ENCODE measurements at regions not wholly inside any gene's neighbourhood (a gene's known extent, or its start where the extent isn't known, plus 50 kb on each side); places are given as distances from the start of the nearest gene placed in this dataset.

DNA sequence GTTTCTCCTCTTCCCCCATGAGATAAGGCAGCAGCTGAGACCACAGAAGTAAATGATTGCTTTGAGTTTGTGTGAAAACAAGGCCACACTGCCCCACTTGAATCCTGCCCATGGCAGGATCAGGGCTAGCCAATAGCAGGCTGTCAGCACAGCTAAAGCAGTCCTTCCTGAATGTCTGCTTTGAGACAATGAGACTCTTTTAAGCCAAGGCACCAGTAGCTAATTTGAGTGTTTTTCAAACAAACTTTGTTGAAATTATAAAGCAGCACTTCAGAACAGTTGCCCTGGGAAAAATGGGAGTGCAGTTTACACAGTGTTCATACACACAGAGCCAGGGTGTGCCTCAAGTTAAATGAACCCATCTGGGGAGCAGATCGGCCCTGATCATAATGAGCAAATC lies 103.5 kb upstream of the OR5AK2 start:
- no peaks in the 10 kb centered on the region for H3K36me3 ChIP-seq (ENCODE audit: control insufficient read depth in 2 of 2, extremely low read depth in 1 of 2, insufficient read depth in 2 of 2, low read length in 2 of 2)
- no peak overlapping the region for H3K4me3 ChIP-seq (ENCODE audit: control insufficient read depth in 2 of 3, extremely low read depth in 1 of 3, insufficient read depth in 2 of 3, low read depth in 1 of 3, low read length in 3 of 3)
- no peaks in the 10 kb centered on the region for H3K27me3 ChIP-seq (ENCODE audit: control insufficient read depth, extremely low read depth, insufficient read depth, low read length)
- no peaks in the 10 kb centered on the region for H3K9me3 ChIP-seq (ENCODE audit: control insufficient read depth, low read depth, low read length)
- H3K4me2 ChIP-seq (ENCODE audit: control insufficient read depth, extremely low read depth, insufficient read depth, low read depth, low read length) = no peak overlapping the region
- TF ChIP-seq EZH2 (IDR thresholded peaks at IDR 0.05; ENCODE audit: low read length) = no peak
- TF ChIP-seq, protein P1, sequence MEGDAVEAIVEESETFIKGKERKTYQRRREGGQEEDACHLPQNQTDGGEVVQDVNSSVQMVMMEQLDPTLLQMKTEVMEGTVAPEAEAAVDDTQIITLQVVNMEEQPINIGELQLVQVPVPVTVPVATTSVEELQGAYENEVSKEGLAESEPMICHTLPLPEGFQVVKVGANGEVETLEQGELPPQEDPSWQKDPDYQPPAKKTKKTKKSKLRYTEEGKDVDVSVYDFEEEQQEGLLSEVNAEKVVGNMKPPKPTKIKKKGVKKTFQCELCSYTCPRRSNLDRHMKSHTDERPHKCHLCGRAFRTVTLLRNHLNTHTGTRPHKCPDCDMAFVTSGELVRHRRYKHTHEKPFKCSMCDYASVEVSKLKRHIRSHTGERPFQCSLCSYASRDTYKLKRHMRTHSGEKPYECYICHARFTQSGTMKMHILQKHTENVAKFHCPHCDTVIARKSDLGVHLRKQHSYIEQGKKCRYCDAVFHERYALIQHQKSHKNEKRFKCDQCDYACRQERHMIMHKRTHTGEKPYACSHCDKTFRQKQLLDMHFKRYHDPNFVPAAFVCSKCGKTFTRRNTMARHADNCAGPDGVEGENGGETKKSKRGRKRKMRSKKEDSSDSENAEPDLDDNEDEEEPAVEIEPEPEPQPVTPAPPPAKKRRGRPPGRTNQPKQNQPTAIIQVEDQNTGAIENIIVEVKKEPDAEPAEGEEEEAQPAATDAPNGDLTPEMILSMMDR (optimal IDR thresholded peaks at IDR 0.05 in 1 of 3, IDR thresholded peaks at IDR 0.05 in 1 of 3, conservative IDR thresholded peaks at IDR 0.05 in 1 of 3; ENCODE audit: extremely low read depth in 1 of 3, insufficient read depth in 2 of 3, low read length in 3 of 3) = no peak
- FAIRE-seq = peak; percentile 86
- dilution Hi-C loops (cut with MboI; ENCODE audit: extremely low pct_ligation_motif_present, low sequenced_read_pairs) = no loop called here
- peak overlapping the region; percentile 64 for H2AFZ ChIP-seq (ENCODE audit: control insufficient read depth, low read length)
- no peaks in the 10 kb centered on the region for H3K9me1 ChIP-seq (ENCODE audit: control insufficient read depth, extremely low read depth, insufficient read depth, low read length)
- H3K4me1 ChIP-seq (ENCODE audit: control insufficient read depth, extremely low read depth, insufficient read depth, low read length) = peaks cover 8% of the 10 kb centered on the region
- no peak overlapping the region for H3K27ac ChIP-seq (ENCODE audit: control insufficient read depth, insufficient read depth, low read length)
- H4K20me1 ChIP-seq (ENCODE audit: control insufficient read depth, extremely low read depth, insufficient read depth, low read length) = no peaks in the 10 kb centered on the region
- H3K9ac ChIP-seq (ENCODE audit: control insufficient read depth, extremely low read depth, insufficient read depth, low read length) = no peak overlapping the region
- no peaks in the 10 kb centered on the region for H3K79me2 ChIP-seq (ENCODE audit: control insufficient read depth, insufficient read depth, low read length)
- DNase-seq (ENCODE audit: low read depth, low spot score) = no peak

DNA sequence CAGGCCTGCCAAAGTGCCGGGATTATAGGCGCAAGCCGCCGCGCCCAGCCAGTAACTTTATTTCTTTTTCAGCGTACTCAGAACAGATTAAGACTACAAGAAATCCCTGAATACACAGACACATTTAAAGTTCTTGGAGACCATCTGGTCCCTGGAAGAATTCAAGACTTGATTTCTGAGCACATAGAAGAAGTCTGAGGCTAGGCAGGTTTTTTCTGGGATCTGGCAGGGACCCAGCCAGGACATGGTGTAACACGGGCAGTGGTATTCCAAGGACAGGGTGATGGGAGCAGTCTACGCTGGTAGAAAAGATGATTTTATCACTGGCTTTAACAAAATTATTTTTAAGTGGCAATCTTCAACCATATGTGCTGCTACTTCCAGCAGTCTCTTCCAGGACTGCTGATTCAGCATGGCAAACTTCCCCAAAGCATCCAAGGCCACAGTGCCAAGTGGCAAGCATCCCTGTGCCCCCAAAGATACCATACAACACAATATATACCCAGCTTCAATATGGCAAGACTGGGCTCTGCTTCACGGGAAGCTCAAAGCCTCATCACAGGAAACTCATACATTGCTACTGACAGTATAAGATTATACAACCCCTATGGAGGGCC lies 105.2 kb upstream of the OR5AK2 start:
- Histone ChIP-seq H3K27ac (ENCODE audit: control insufficient read depth, insufficient read depth, low read length) (no peak overlapping the region), H3K4me2 (ENCODE audit: control insufficient read depth, extremely low read depth, insufficient read depth, low read depth, low read length) (no peak overlapping the region), H3K9ac (ENCODE audit: control insufficient read depth, extremely low read depth, insufficient read depth, low read length) (no peak overlapping the region), H2AFZ (ENCODE audit: control insufficient read depth, low read length) (no peak overlapping the region), H4K20me1 (ENCODE audit: control insufficient read depth, extremely low read depth, insufficient read depth, low read length) (no peaks in the 10 kb centered on the region), H3K4me1 (ENCODE audit: control insufficient read depth, extremely low read depth, insufficient read depth, low read length) (peaks cover 4% of the 10 kb centered on the region), H3K27me3 (ENCODE audit: control insufficient read depth, extremely low read depth, insufficient read depth, low read length) (no peaks in the 10 kb centered on the region), H3K9me3 (ENCODE audit: control insufficient read depth, low read depth, low read length) (no peaks in the 10 kb centered on the region), H3K4me3 (ENCODE audit: control insufficient read depth in 2 of 3, extremely low read depth in 1 of 3, insufficient read depth in 2 of 3, low read depth in 1 of 3, low read length in 3 of 3) (no peak overlapping the region), H3K9me1 (ENCODE audit: control insufficient read depth, extremely low read depth, insufficient read depth, low read length) (no peaks in the 10 kb centered on the region), H3K79me2 (ENCODE audit: control insufficient read depth, insufficient read depth, low read length) (no peaks in the 10 kb centered on the region), H3K36me3 (ENCODE audit: control insufficient read depth in 2 of 2, extremely low read depth in 1 of 2, insufficient read depth in 2 of 2, low read length in 2 of 2) (no peaks in the 10 kb centered on the region)
- FAIRE-seq (no peak), DNase-seq (ENCODE audit: low read depth, low spot score) (no peak)
- TF ChIP-seq, protein P1 (optimal IDR thresholded peaks at IDR 0.05 in 1 of 3, IDR thresholded peaks at IDR 0.05 in 1 of 3, conservative IDR thresholded peaks at IDR 0.05 in 1 of 3; ENCODE audit: extremely low read depth in 1 of 3, insufficient read depth in 2 of 3, low read length in 3 of 3) = no peak
- no peak for TF ChIP-seq EZH2 (IDR thresholded peaks at IDR 0.05; ENCODE audit: low read length)
- dilution Hi-C loops (cut with MboI; ENCODE audit: extremely low pct_ligation_motif_present, low sequenced_read_pairs) = no loop called here

Data from keratinocyte (primary cell).